ENCODE measurements at regions not wholly inside any gene's neighbourhood (a gene's known extent, or its start where the extent isn't known, plus 50 kb on each side); places are given as distances from the start of the nearest gene placed in this dataset.
"Not testable (repeated sequence)": the region's sequence is repeated elsewhere in the genome, so short reads cannot be mapped to it uniquely, and the experiment has no call there.

DNA sequence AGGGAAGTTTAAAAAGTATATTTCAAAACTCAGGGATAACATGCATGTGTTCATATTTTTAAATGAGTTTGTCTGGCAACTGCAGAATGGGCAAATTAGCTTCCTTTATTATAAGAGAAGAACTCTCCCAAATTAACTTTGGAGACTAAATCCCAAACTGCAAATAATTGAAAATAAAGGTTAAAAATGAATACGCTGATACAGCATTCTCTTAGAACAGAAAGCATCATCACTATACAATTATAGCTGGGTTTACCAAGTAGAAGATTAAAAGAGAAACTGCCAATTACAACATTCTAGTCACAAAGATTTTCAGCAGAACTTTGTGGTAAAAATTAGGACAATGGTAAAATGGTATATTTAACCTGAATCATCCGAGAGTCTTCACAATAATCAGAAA is 73.3 kb downstream of the OLFM4 start:
- no peak for DNase-seq (ENCODE audit: low read depth in 2 of 2)

DNA sequence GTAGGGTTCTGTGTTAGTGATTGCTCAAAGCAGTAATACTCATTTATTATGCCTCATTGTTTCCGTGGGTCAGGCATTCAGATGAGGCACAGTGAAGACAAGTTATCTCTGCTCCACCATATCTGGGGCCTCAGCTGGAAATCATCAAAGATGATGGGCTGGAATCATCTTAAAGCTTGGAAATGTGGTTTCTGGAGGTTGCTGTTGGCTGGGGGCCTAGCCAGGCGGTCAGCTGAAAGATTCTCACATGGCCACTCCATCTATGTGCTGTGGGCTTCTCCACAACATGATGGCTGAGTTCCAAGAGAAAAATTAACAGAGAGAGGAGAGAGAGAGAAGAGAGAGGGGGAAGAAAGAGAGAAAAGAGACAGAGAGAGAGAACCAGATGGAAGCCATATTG is 75.5 kb downstream of the OLFM4 start:
- peak; percentile 62 to 68 for DNase-seq (ENCODE audit: low read depth in 2 of 2)

DNA sequence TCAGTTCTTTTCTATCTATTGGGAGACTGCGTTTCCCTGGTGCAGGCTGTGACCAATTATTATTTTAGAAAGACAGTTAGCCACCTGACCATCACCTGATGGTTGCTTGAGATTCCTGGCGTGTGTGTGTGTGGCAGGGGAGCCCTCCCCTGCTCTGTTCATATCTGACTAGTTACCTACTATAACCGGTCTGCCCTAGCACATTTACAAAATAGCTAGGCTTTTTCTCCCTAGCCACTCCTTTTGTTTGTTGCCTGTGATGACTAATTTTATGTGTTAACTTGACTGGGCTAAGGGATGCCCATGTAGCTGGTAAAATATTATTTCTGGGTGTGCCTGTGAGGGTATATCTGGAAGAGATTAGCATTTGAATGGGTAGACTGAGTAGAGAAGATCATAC is 76.9 kb downstream of the OLFM4 start:
- DNase-seq (ENCODE audit: low read depth in 2 of 2) = no peak

DNA sequence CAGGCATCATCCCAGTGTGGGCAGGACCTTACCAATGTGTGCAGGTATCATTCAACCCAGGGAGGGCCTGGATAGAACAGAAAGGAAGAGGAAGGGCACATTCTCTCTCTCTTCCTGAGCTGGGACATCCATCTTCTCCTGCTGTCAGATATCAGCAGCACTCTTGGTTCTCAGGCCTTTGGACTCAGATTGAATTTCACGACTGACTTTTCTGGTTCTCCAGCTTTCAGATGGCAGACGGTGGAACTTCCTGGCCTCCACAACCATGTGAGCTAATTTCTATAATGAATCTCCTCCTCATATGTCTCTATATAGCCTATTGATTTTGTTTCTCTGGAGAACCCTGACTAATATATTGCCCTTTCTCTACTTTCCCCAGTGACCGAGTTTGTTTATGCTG is 77.3 kb downstream of the OLFM4 start:
- DNase-seq (ENCODE audit: low read depth in 2 of 2) = no peak

DNA sequence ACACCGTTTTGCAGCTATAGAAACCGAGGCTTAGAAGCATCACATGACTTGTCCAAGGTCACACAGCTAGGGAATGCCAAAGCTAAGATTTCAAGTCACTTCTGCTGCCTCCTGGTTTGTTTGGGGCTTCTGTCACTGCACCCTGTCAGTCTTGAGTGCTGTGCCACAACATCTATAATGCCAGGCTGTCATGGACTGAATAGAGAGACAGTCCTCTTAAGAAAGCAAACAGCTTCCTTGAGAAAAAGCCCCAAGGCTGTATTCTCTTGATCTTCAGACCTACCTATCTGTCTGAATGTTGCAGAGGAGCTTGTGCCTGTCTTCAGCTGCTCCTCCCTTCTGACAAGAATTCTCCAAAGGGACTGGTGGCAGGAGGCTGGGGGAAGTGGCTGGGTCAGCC is 81.6 kb downstream of the OLFM4 start:
- no peak for DNase-seq (ENCODE audit: low read depth in 2 of 2)

DNA sequence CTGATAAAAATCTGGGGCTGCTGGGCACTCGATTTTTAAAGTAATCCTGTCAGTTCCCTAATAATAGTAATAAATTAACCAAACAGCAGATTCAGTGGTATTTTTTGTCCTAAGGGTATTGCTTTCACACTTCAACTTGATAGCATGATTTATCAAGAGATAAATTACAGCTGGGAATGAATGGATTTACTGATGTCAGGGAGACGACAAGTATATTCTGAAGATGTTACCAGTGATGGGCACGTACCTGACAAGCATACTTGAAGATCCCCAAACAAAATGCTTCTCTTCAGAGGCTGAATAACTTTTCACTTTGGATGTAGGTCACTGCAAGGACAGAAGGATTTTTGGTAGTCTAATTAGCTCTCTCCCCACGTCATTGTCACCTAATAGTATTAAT is 82.0 kb downstream of the OLFM4 start:
- no peak for DNase-seq (ENCODE audit: low read depth in 2 of 2)

DNA sequence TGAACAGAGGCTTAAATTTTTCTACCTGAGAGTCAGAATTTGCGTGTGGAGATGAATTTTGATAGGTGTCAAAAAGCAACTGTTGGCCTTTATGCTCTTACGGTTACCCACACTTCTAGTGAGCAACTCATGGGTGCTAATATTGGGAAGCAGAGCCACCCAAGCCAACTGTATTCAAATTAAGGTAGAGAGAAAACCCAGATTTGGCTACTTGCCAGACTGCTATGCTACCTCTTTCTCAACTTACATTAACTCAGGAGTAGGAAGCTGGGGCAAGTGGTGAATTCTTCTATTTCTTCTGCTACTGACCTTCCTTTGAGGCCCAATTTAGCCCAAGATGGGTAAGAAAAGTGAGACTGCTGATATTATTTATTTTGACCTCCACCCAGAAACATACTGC is 83.9 kb downstream of the OLFM4 start:
- DNase-seq (ENCODE audit: low read depth in 2 of 2) = no peak

DNA sequence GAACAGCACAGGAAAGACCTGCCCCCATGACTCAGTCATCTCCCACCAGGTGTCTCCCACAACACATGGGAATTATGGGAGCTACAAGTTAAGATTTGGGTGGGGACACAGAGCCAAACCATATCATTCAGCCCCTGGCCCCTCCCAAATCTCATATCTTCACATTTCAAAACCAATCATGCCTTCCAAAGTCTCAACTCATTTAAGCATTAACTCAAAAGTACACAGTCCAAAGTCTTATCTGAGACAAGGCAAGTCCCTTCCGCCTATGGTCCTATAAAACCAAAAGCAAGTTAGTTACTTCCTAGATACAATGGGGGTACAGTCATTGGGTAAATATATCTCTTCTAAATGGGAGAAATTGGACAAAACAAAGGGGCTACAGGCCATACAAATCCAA is 88.4 kb downstream of the OLFM4 start:
- DNase-seq (ENCODE audit: low read depth in 2 of 2) = not testable (repeated sequence)

DNA sequence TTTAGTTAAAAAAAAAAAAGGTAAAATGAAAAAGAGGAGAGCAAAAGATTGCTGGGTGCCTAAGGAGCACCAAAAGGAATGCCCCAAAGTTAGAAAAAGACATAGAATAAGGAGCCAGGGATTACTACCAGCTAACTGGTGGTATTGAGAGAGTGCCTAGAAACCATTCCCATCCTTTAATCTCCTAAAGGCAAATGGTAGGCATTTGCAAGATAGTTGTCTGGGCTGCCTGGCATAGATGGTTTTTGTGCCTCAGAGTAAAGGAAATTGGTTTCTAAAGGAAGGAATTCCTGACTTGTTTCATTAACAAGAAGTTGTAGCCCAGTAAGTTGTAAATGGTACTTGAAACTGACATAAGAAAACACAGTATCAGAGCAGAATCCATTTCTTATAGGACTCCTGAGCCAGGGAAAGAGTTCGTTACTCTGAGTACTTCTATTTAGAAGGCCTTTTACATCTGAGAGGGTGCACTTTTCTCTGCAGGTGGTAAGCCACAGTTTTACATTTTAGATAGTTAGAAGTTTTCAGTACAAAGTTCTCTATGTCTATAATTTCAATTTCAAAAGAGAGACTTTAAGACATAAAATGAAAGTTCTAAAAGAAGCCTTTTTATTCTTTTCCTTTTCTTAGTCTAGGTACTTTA is 92.6 kb downstream of the OLFM4 start:
- DNase-seq (ENCODE audit: low read depth in 2 of 2) = no peak

DNA sequence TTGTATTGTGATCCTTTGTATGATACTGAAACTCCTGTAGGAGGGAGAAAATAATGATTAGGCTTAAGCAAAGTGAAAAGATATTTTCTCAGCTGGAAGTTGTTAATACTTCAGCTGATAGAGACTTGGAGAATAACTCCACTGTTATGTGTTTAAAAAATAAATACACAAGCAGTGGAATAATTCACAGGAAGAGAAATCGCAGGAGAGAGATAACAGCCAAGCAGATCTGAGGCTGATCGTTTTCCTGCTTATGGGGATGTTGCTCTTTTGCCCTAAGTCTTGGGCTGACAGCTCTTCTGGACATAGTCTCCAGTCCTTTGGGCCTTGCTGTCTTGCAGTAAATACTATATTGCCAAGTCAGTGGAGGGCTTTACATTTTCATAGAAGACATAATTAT is 93.3 kb downstream of the OLFM4 start:
- DNase-seq (ENCODE audit: low read depth in 2 of 2) = no peak

DNA sequence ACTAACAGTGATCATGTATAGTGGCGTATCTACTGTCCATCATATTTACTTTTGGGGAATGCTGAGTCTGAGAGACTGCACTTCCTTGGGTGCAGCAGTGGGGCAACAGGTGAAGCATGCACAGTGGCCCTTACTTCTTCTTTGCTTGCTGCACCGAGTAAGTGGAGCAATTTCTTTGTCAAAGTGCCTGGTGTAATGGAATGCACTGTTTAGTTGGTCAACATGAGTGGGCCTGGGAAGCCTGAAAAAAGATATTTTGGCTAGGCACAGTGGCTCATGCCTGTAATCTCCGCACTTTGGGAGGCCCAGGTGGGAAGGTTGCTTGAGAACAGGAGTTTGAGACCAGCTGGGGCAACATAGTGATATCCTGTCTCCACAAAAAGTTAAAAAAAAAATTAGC is 94.9 kb downstream of the OLFM4 start:
- DNase-seq (ENCODE audit: low read depth in 2 of 2) = no peak

DNA sequence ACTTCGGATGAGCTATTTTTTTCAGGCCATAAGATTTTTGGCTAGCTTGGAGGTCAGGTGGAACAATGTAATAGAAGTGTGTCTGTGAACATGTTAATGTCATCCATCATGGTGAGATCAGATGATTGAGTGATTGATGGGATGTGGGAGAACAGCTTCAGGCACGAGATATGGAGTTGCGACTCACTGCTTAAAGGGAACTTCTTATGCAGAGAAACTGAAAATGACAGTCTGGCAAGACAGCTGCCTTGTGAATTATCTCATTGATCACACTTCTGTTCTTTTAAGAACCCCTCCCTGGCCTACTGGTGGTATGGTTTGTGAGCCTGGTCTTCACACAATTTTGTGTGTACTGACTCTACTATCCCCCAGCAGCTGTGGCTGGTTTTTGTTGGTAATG is 96.0 kb downstream of the OLFM4 start:
- DNase-seq (ENCODE audit: low read depth in 2 of 2) = no peak

DNA sequence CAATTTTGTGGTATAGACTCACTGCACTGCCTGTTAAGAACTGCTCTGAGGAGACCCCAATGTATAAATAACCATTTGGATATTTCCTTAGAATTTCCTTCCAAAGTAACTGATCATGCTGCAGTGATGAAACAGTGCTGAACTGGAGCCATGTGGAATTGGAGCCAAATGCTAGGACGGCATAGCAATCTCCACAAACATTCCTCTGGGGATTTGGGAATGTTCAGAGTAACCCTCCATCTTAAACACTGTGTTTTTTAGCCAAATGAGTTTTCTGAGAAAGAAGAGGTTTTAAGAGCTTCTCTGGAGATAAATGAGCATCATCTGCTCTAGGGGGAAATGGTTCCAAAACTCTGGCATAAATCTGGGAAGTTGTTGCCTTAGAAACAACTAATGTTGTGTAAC is 98.2 kb downstream of the OLFM4 start:
- DNase-seq (ENCODE audit: low read depth in 2 of 2) = peak; percentile 97 to 98

DNA sequence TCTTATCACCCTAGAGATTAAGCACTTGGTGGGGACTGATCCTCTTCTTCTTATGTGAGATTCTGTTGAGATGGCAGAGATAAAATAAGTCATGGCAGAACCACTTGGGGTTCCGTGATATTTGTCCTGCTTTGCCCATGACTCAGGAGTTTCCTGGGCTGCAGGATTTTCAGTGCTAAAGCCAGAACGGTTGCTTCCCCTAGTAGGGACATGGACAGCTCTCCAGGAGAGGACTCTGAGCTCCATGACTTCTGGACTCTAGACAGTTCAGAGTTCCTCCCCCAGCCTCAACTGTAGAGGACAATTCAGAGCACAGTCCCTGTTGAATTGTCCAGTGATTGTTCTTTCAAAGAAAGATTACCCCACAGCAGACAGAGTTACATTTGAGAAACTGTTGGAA is 98.8 kb downstream of the OLFM4 start:
- DNase-seq (ENCODE audit: low read depth in 2 of 2) = no peak

DNA sequence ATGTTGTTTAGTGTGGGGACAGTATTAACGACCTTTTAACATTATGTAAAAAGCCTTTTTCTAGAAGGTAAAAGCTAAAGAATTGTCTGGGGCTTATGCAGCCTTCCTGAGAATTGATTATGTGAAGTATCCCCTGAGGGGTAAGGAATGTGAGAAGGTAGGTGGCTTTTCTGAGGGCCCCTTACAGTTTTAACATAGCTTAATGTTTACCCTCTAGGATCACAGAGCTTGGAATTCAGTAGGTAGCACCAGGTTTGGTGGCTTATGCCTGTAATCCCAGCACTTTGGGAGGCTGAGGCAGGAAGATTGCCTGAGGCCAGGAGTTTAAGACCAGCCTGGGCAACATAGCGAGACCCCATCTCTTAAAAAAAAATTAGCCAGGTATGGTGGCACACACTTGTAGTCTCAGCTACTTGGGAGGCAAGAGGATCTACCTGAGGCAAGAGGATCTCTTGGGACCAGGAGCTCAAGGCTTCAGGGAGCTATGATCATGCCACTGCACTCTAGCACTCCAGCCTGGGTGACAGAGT is 101.3 kb downstream of the OLFM4 start:
- no peak for DNase-seq (ENCODE audit: low read depth in 2 of 2)

DNA sequence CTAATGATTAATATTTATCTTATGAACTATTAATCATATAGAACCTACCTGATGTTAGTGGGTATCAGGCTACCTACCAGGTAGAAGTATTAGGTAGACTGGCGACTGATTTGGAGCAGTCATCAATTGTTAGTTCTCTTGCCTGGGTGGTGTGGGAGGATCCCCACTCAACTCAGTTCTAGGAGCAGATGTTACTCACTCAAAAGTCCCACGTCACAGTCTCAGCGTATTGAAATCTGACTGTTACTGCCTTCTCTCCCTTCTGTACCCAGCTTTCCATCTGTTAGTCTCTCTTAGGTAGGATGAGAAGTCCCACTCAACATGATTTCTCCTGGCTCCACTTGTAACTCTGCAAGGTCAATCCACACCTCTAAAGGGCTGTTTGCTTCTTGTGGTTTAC is 102.7 kb downstream of the OLFM4 start:
- DNase-seq (ENCODE audit: low read depth in 2 of 2) = no peak

DNA sequence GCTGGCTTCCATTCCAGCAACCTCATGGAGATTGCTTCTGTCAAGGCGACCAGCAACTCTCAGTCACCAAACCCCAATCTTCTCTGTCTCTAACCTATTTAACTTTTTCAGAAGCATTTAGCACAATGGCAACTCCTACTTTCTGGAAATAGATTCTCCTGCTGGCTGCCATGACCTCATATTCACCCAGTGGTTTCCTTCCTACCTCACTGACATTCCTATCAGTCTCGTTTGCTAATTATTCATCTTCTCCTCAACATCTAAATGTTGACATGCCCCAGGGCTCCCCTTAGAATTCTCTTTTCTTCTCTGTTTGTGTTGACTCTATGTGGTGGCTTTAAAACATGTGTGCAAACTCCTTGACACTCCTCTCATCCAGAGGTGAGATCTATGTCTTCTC is 106.7 kb downstream of the OLFM4 start:
- no peak for DNase-seq (ENCODE audit: low read depth in 2 of 2)

DNA sequence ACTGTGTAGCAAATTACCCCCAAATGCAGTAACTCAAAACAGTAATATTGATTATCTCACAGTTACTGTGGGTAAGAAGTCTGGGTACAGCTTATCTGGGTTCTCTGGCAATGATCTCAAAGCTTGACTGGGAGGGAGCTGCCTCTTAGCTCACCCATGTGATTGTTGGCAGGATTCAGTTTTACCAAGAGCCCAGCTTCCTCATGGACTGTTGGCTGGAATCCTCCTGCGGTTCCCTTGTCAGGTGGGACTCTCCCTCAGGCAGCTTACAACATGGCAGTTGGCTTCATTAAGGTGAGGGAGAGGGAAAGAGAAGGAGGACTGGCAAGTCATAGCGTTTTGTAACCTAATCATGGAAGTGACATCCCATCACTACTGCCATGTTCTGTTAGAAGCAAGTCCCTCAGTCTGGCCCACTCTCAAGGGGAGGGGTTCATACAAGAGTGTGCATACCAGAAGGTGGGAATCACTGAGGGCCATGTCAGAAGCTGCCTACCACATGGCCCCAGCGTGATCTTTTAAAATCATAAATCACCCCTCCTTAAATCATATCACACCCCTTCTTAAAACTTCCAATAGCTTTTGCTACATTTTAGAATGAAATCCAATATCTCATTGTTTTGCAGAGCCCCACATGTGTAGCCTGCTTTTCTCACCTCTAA is 108.1 kb downstream of the OLFM4 start:
- DNase-seq (ENCODE audit: low read depth in 2 of 2) = no peak

DNA sequence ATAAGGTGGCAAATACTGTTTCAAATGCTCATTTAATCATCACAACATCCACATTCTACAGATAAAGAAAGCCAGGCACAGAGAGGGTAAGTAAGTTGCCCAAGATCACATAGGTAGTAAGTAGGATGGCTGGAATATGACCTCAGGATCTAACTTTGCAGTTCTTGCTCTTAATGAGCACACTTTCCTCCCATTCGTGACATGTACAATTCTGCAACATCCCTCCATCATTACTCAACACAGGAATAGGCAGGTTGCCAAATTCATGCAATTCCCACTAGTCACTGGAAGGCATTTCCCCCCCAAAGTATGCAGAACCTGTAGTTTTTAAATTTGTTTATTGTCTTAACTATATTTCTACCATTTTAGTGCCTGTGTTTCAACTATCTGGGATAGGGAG is 109.2 kb downstream of the OLFM4 start:
- DNase-seq (ENCODE audit: low read depth in 2 of 2) = peak; percentile 96 to 97

DNA sequence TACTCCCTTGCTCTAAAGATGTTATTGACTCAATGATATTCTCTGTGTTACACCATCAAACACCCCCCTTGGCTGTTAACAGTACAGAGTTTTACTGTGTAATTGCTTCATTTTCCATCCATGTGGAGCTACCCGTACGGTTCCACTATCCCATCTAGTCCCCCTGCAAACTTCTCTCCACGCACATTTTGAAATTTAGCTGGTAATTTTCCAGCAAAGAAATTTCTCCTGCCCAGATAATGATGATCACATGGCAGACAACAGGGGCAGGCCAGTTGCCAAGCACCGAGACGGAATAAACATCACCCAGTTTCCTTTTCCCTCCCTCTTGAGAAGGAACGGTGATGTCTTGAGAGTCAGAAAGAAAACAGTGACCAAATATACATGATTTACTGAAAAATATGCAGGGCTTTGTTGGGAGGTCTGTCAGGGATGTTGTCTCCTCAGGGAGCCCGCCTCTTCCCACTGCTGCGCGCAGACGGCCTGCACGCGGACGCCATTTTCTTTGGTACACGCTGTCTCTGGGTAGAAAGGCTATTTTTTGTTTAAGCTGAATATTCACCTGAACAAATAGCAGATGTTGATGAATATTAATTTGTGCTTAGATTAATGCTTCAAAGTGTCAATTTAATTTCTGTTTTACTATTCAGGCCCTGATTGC is 109.9 kb downstream of the OLFM4 start:
- DNase-seq (ENCODE audit: low read depth in 2 of 2) = peak; percentile 63 to 67

DNA sequence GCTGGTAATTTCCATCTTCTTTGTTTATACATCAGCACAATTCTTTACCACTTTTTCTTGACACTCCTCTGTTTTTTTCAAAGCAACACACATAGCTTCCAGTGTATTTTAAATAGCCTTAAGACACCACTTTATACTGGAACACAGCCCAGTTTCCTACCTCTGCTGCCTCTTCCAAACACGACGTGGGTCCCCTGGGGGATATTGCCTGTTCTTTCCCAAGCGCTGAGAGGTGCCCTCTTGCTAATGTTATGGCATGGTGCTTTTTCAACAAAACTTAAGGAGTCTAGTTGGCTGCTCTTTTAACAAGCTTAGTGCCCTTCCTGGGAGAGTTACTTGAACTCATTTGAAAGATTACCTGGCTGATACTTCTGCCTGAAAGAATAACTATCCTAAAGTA is 112.7 kb downstream of the OLFM4 start:
- DNase-seq (ENCODE audit: low read depth in 2 of 2) = no peak

DNA sequence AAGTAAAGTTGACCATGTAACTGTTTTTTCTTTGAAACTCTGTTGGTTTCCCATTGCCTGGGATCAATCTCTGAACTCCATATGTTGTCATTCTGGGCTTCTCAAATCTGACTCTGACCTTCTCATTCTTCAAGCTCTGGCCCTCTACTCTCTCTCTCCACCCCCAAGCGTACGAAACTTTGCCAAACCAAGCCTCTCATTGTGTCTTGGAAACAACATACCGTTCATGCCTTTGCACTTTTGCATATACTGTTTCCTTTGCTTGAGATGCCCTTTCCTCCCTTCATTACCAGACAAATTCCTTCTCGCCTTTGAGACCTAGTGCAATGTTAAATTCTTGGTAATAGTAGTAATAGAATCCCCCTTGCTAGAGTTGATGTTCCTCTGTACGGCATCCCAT is 113.7 kb downstream of the OLFM4 start:
- DNase-seq (ENCODE audit: low read depth in 2 of 2) = peak; percentile 67 to 69

DNA sequence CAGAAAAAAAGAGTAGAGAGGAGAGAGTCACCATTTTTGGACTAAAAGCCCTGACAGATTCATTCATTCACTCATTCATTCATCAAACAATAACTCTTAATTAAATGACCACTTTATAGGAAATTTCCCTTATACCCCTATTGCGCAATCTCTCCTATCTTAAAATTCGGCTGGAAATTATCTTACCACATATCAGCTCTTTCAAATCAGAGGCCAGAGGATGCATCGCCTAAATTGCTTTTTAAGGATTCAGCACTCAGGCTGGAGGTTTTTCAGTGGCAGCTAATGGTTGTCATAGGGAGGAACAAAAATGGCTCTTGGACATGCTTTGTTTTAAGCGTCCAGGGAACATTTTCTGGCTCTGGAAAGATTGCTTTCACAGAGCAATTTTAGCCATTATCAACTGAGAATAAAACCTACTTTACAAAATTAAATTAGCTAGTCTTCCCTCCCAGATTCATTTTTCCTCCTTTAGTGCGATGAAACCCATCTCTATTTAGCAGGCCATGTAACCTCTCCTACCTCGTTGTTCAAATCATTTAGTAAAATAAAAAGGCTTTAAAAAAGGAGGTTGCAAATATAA is 115.2 kb downstream of the OLFM4 start:
- DNase-seq (ENCODE audit: low read depth in 2 of 2) = no peak
